22Rv1 (cell line): ENCODE measurements at regions not wholly inside any gene's neighbourhood (a gene's known extent, or its start where the extent isn't known, plus 50 kb on each side); places are given as distances from the start of the nearest gene placed in this dataset.

Experiments used
- CTCF ChIP-seq: fragments of 450-650 bp; IDR thresholded peaks from 2 replicates; pipeline ENCODE4 v1.5.1; 2017; ENCODE audit warnings: mild to moderate bottlenecking
- ZFX ChIP-seq: fragments of 450-650 bp; IDR thresholded peaks from 2 replicates; pipeline ENCODE4 v1.6.1; 2017; ENCODE audit warnings: antibody characterized with exemption, borderline replicate concordance

- no peak for TF ChIP-seq CTCF
- no peak for TF ChIP-seq ZFX
Measured at GRCh38 chr9:82171271-82171670, 182.7 kb downstream of the SPATA31D1 start.
